OCI-LY3 (cell line): ENCODE measurements at regions not wholly inside any gene's neighbourhood (a gene's known extent, or its start where the extent isn't known, plus 50 kb on each side); places are given as distances from the start of the nearest gene placed in this dataset.
A peak's percentile ranks its signal among the peaks of the same experiment; 100 is the strongest.

Experiments
- H2AFZ ChIP-seq: fragments of 200-600, 300-600 bp; shearing (Covaris generic); 2 replicates; pipeline ENCODE4 v1.6.0; 2014; ENCODE audit warnings: antibody characterized with exemption, low read depth, low read length
- H3K27ac ChIP-seq: fragments of 200-600, 300-600 bp; sonication (generic); 2 replicates; pipeline ENCODE4 v1.5.1; 2014; ENCODE audit warnings: mild to moderate bottlenecking, low read length, moderate library complexity, mixed read lengths
- H3K27me3 ChIP-seq: fragments of 200-600, 300-600 bp; sonication (generic); 2 replicates; pipeline ENCODE4 v1.6.1; 2014; ENCODE audit warnings: low read depth, low read length, mixed read lengths
- H3K36me3 ChIP-seq: fragments of 200-600, 300-600 bp; sonication (generic); replicated peaks from 2 replicates; pipeline ENCODE3; 2014; ENCODE audit warnings: low read depth, low read length, mixed read lengths
- H3K4me1 ChIP-seq: fragments of 300-600, 200-600 bp; sonication (generic); 2 replicates; pipeline ENCODE4 v1.6.1; 2014; ENCODE audit warnings: low read length, mixed read lengths
- H3K4me2 ChIP-seq: fragments of 200-600, 300-600 bp; sonication (generic); 2 replicates; pipeline ENCODE4 v1.6.1; 2014; ENCODE audit warnings: low read length, mixed read lengths
- H3K4me3 ChIP-seq: fragments of 300-600, 200-600 bp; sonication (generic); 2 replicates; pipeline ENCODE4 v1.5.1; 2014; ENCODE audit warnings: antibody characterized with exemption, mild to moderate bottlenecking, low read length, moderate library complexity
- H3K79me2 ChIP-seq: fragments of 300-600, 200-600 bp; shearing (Covaris generic); 2 replicates; pipeline ENCODE4 v1.6.1; 2014; ENCODE audit warnings: mild to moderate bottlenecking, low read length, mixed read lengths
- H3K9ac ChIP-seq: fragments of 300-600, 200-600 bp; shearing (Covaris generic); 2 replicates; pipeline ENCODE4 v1.6.0; 2014; ENCODE audit warnings: mild to moderate bottlenecking, low read length, moderate library complexity
- H3K9me3 ChIP-seq: fragments of 200-600, 300-600 bp; shearing (Covaris generic); 2 replicates; pipeline ENCODE4 v1.6.1; 2014; ENCODE audit warnings: low read length, mixed read lengths; ENCODE audit not compliant: insufficient read depth
- H4K20me1 ChIP-seq: fragments of 200-600, 300-600 bp; sonication (generic); 2 replicates; pipeline ENCODE4 v1.6.1; 2016; ENCODE audit warnings: low read length, mixed read lengths; ENCODE audit not compliant: insufficient read depth
- EZH2phosphoT487 ChIP-seq: fragments of 200-600 bp; shearing (Covaris generic); IDR thresholded peaks from 2 replicates; pipeline ENCODE4 v1.6.1; 2018; ENCODE audit warnings: antibody characterized with exemption, mixed run types, low read depth
- TF ChIP-seq, protein P1 (sequence below): fragments of 200-600, 300-600 bp; sonication (generic); IDR thresholded peaks from 2 replicates; pipeline ENCODE4 v1.5.1; 2014; ENCODE audit warnings: antibody characterized with exemption, low read length, low read depth

DNA sequence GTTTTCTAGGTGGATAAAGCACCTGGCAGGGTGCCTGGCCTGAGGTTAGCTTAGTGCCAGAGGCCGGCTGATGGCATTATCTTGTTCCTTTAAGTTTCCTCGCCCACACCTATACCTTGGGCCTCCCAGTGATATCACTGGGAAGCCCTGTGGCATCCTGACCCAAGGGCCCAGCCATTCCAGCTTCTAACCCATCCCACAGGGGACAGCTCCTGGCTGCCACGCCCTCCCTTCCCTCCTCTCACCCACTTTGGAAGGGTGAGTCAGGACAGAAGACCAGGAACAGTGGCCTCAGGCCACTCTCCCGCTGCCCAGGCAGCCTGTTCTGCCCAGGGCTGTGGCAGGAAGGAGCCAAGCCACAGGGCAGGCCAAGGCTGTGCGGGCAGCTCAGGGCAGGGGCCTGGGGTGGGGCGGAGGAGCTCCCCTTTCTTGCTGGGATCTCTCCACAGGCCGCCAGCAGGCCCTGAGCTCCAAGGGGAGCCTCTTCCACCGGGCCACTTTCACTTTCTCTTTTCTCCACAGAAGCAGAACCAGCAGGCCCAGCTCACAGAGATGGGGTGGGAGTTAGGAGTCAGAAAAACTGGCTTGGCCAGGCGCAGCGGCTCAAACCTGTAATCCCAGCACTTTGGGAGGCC is 75.1 kb downstream of the IRF2BPL start:
- Histone ChIP-seq H3K27ac (no peak overlapping the region), H3K27me3 (no peaks in the 10 kb centered on the region), H3K4me3 (no peak overlapping the region), H3K4me1 (peaks cover 44% of the 10 kb centered on the region), H3K9me3 (no peaks in the 10 kb centered on the region), H3K4me2 (peak overlapping the region; percentile 28; the same call in 1 of the 2 replicates), H3K36me3 (no peaks in the 10 kb centered on the region), H3K79me2 (no peaks in the 10 kb centered on the region), H4K20me1 (no peaks in the 10 kb centered on the region), H3K9ac (peak overlapping the region; percentile 18; the same call in 1 of the 2 replicates), H2AFZ (no peak overlapping the region; the same call in 1 of the 2 replicates)
- TF ChIP-seq, protein P1, sequence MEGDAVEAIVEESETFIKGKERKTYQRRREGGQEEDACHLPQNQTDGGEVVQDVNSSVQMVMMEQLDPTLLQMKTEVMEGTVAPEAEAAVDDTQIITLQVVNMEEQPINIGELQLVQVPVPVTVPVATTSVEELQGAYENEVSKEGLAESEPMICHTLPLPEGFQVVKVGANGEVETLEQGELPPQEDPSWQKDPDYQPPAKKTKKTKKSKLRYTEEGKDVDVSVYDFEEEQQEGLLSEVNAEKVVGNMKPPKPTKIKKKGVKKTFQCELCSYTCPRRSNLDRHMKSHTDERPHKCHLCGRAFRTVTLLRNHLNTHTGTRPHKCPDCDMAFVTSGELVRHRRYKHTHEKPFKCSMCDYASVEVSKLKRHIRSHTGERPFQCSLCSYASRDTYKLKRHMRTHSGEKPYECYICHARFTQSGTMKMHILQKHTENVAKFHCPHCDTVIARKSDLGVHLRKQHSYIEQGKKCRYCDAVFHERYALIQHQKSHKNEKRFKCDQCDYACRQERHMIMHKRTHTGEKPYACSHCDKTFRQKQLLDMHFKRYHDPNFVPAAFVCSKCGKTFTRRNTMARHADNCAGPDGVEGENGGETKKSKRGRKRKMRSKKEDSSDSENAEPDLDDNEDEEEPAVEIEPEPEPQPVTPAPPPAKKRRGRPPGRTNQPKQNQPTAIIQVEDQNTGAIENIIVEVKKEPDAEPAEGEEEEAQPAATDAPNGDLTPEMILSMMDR = no peak
- TF ChIP-seq EZH2phosphoT487 = no peak

DNA sequence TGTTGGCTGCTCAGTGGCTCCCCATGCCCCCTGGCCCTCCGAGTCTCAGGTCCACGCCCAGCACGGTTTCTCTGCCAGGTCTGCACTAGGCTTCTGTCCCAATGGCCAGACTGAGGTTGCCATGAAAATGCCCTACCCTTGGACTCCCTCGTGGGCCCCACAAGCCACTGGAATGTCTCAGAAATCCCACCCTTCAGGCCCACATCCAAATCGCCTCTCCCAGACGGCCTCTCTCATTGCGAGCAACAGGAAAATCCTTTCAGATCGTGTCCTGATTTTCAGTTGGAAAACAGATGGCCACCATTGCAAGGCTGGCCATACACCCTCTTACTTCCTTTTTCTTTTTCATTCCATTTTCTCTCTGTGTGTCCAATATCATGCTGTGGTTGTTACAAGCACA is 77.3 kb downstream of the IRF2BPL start:
- H3K9ac ChIP-seq = no peak overlapping the region
- H3K27me3 ChIP-seq = no peaks in the 10 kb centered on the region
- TF ChIP-seq EZH2phosphoT487 = no peak
- TF ChIP-seq, protein P1 = no peak
- H3K79me2 ChIP-seq = no peaks in the 10 kb centered on the region
- no peak overlapping the region for H2AFZ ChIP-seq
- H3K4me1 ChIP-seq = peaks cover 43% of the 10 kb centered on the region
- H3K9me3 ChIP-seq = no peaks in the 10 kb centered on the region
- H3K36me3 ChIP-seq = no peaks in the 10 kb centered on the region
- no peak overlapping the region for H3K4me3 ChIP-seq
- no peak overlapping the region for H3K4me2 ChIP-seq
- no peaks in the 10 kb centered on the region for H4K20me1 ChIP-seq
- no peak overlapping the region for H3K27ac ChIP-seq

DNA sequence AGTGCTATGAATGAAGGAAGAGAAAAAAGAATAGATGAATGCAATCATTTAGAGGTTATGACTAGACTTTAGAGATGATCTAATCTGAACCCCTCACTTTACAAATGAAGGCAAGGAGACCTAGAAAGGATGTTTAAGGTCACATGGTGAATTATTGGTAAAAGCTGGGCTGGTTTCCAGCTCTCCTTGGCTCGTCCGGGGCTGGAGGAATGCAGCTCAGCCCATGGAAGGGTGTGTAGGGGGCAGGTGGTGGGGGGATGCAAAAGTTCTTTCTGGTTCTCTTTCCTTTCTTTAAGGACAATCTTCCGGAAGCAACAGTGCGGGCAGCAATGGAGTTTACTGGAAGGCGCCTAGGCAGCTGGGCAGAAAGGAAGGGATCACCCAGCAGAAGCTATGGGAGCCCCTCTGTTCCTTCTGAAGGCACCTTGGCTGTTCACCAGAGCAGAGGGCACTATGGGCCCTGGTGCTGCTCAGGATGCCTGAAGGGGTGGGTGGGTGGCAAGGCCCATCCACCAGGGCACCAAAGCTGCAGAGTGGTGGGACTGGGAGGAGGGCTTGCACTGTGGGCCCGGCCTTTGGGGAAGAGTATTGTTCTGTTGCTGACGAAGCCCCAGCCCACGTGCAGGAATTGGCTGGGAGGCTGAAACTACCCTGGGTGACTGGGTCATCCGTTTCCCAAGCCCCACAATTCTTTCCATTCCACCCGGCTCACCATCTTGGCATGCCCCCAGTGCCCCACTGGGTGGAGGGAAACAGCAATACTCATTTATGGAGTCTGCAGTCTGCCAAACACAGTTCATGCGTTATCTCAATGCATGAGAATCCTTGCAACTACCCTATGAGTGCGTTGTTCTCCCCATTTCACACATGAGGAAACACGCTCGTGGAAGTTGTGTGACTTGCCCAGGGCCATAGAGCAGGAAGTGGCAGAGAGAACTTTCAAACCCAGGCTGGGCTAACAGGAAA is 78.2 kb downstream of the IRF2BPL start:
- H3K36me3 ChIP-seq = no peaks in the 10 kb centered on the region
- TF ChIP-seq, protein P1 = no peak
- no peak for TF ChIP-seq EZH2phosphoT487
- no peak overlapping the region for H3K4me2 ChIP-seq
- H4K20me1 ChIP-seq = no peaks in the 10 kb centered on the region
- peaks cover 37% of the 10 kb centered on the region for H3K4me1 ChIP-seq
- no peak overlapping the region for H2AFZ ChIP-seq
- no peaks in the 10 kb centered on the region for H3K79me2 ChIP-seq
- no peak overlapping the region for H3K27ac ChIP-seq
- H3K4me3 ChIP-seq = no peak overlapping the region
- no peak overlapping the region for H3K9ac ChIP-seq
- H3K9me3 ChIP-seq = no peaks in the 10 kb centered on the region
- no peaks in the 10 kb centered on the region for H3K27me3 ChIP-seq

DNA sequence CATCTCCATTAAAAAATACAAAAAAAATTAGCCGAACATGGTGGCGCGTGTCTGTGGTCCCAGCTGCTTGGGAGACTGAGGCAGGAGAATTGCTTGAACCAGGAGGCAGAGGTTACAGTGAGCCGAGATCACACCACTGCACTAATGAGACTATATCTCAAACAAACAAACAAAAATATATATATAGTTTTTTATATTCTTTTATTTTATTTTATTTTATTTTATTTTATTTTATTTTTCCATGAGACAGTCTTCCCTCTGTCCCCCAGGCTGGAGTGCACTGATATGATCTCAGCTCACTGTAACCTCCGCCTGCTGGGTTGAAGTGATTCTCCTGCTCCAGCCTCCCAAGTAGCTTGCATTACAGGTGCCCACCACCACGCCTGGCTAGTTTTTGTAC is 79.5 kb downstream of the IRF2BPL start:
- Histone ChIP-seq H4K20me1 (no peaks in the 10 kb centered on the region), H3K27ac (no peak overlapping the region), H3K4me1 (peaks cover 25% of the 10 kb centered on the region), H3K9me3 (no peaks in the 10 kb centered on the region), H3K9ac (no peak overlapping the region), H3K27me3 (no peaks in the 10 kb centered on the region), H3K4me3 (no peak overlapping the region), H3K4me2 (no peak overlapping the region), H3K36me3 (no peaks in the 10 kb centered on the region), H3K79me2 (no peaks in the 10 kb centered on the region), H2AFZ (no peak overlapping the region)
- no peak for TF ChIP-seq EZH2phosphoT487
- TF ChIP-seq, protein P1 = no peak
